Fibroblast of lung (primary cell): ENCODE measurements at regions not wholly inside any gene's neighbourhood (a gene's known extent, or its start where the extent isn't known, plus 50 kb on each side); places are given as distances from the start of the nearest gene placed in this dataset.

Experiments
- DNase-seq, 2 donors: peaks; one replicate each; pipeline versions ENCODE4 v3.0.0 to v3.0.0-alpha.2; 2010; ENCODE audit warnings: low read depth in 2 of 2
- H2AFZ ChIP-seq: 2 replicates; pipeline ENCODE4 v1.5.1; 2012; ENCODE audit warnings: low read length, control low read depth, inconsistent platforms
- H3K27ac ChIP-seq: 2 replicates; pipeline ENCODE4 v1.5.1; 2011; ENCODE audit warnings: low read length, control low read depth; ENCODE audit not compliant: insufficient read depth
- H3K27me3 ChIP-seq: 2 replicates; pipeline ENCODE4 v1.5.1; 2011; ENCODE audit warnings: mild to moderate bottlenecking, low read length; ENCODE audit not compliant: control insufficient read depth, insufficient read depth
- H3K36me3 ChIP-seq: 2 replicates; pipeline ENCODE4 v1.5.1; 2011; ENCODE audit warnings: low read length; ENCODE audit not compliant: control insufficient read depth, insufficient read depth
- H3K4me1 ChIP-seq: 2 replicates; pipeline ENCODE4 v1.5.1; 2011; ENCODE audit warnings: low read length; ENCODE audit not compliant: control insufficient read depth, insufficient read depth; ENCODE audit errors: extremely low read depth
- H3K4me2 ChIP-seq: 2 replicates; pipeline ENCODE4 v1.5.1; 2011; ENCODE audit warnings: low read length, control low read depth; ENCODE audit not compliant: insufficient read depth; ENCODE audit errors: extremely low read depth
- H3K4me3 ChIP-seq, 4 experiments: fragments of 200-600 bp in 1 of 4; sonication (generic) in 1 of 4; replicated peaks in 1 of 4; 2 replicates each; pipeline ENCODE4 v1.5.1; 2011 to 2016; ENCODE audit warnings: low read length in 4 of 4, low read depth in 3 of 4, mild to moderate bottlenecking in 3 of 4, control low read depth in 2 of 4, inconsistent platforms in 1 of 4, mixed read lengths in 1 of 4; ENCODE audit not compliant: insufficient read depth in 1 of 4; ENCODE audit errors: control extremely low read depth in 1 of 4
- H3K79me2 ChIP-seq: 2 replicates; pipeline ENCODE4 v1.5.1; 2012; ENCODE audit warnings: mild to moderate bottlenecking, low read length, inconsistent platforms; ENCODE audit not compliant: control insufficient read depth, insufficient read depth
- H3K9ac ChIP-seq: 2 replicates; pipeline ENCODE4 v1.5.1; 2011; ENCODE audit warnings: mild to moderate bottlenecking, low read length, control low read depth; ENCODE audit not compliant: insufficient read depth
- H3K9me3 ChIP-seq: 2 replicates; pipeline ENCODE4 v1.5.1; 2012; ENCODE audit warnings: low read depth, low read length; ENCODE audit not compliant: control insufficient read depth, insufficient read depth
- H4K20me1 ChIP-seq: 2 replicates; pipeline ENCODE4 v1.5.1; 2011; ENCODE audit warnings: low read length; ENCODE audit not compliant: control insufficient read depth, insufficient read depth; ENCODE audit errors: extremely low read depth
- EZH2 ChIP-seq: IDR thresholded peaks from 2 replicates; pipeline ENCODE4 v1.5.1; 2012; ENCODE audit warnings: low read length, control low read depth, mild to moderate bottlenecking; ENCODE audit errors: missing control alignments
- TF ChIP-seq, protein P1 (sequence below), 2 donors: IDR thresholded peaks in 1 of 2; conservative IDR thresholded peaks in 1 of 2; 1 replicate in 1 of 2; 2 replicates in 1 of 2; pipeline ENCODE4 v1.5.1; 2011 to 2012; ENCODE audit warnings: low read length in 2 of 2, control low read depth in 1 of 2, inconsistent platforms in 1 of 2, low read depth in 1 of 2, mild to moderate bottlenecking in 1 of 2

DNA sequence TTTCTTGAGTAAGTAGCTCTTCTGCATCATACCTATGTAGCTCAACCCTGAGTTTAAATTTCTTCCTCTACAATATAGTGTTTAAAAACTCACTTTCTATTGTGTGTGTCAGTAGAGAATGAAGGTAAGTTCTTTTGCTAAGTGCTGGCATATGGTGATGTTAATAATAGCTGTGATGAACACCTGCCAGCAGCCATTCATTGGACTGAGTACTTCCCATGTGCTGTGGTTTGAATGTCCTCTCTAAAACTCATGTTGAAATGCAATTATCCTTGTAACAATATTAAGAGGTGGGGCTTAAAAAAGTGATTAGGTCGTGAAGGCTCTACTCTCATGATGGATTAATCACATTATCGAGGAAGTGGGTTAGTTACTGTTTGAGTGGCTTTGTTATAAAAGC, 645.2 kb upstream of the RGMB start:
- Histone ChIP-seq H3K9ac (no peak overlapping the region), H2AFZ (no peak overlapping the region), H3K27me3 (no peaks in the 10 kb centered on the region), H3K4me2 (no peak overlapping the region), H3K4me3 (no peak overlapping the region), H3K9me3 (no peaks in the 10 kb centered on the region), H3K27ac (no peak overlapping the region), H3K79me2 (no peaks in the 10 kb centered on the region), H3K36me3 (no peaks in the 10 kb centered on the region), H4K20me1 (no peaks in the 10 kb centered on the region), H3K4me1 (no peaks in the 10 kb centered on the region)
- no peak for DNase-seq
- no peak for TF ChIP-seq EZH2
- TF ChIP-seq, protein P1, sequence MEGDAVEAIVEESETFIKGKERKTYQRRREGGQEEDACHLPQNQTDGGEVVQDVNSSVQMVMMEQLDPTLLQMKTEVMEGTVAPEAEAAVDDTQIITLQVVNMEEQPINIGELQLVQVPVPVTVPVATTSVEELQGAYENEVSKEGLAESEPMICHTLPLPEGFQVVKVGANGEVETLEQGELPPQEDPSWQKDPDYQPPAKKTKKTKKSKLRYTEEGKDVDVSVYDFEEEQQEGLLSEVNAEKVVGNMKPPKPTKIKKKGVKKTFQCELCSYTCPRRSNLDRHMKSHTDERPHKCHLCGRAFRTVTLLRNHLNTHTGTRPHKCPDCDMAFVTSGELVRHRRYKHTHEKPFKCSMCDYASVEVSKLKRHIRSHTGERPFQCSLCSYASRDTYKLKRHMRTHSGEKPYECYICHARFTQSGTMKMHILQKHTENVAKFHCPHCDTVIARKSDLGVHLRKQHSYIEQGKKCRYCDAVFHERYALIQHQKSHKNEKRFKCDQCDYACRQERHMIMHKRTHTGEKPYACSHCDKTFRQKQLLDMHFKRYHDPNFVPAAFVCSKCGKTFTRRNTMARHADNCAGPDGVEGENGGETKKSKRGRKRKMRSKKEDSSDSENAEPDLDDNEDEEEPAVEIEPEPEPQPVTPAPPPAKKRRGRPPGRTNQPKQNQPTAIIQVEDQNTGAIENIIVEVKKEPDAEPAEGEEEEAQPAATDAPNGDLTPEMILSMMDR (conservative IDR thresholded peaks at IDR 0.05 in 1 of 2, IDR thresholded peaks at IDR 0.05 in 1 of 2; ENCODE audit: low read depth in 1 of 2, low read length in 2 of 2), result no peak

DNA sequence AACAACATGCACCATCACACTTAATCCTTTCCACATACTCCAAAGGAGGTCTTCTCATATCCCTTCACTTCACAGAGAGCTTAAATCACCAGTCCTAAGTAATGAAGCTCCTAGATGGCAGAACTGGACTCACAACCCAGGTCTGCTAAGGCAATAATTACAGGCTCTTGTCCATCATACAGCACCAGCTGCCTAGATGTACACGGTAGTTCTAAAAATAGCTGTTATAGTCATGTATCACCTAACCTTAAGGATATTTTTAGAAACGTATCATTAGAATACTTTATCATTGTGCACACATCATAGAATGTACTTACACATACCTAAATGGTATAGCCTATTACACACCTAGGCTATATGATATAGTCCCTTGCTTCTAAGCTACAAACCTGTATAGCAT, 644.6 kb upstream of the RGMB start:
- H2AFZ ChIP-seq, result no peak overlapping the region
- no peaks in the 10 kb centered on the region for H3K36me3 ChIP-seq
- H3K79me2 ChIP-seq, result no peaks in the 10 kb centered on the region
- H4K20me1 ChIP-seq, result no peaks in the 10 kb centered on the region
- no peak overlapping the region for H3K4me3 ChIP-seq
- no peak overlapping the region for H3K9ac ChIP-seq
- no peaks in the 10 kb centered on the region for H3K27me3 ChIP-seq
- no peaks in the 10 kb centered on the region for H3K9me3 ChIP-seq
- no peak for DNase-seq
- H3K27ac ChIP-seq, result no peak overlapping the region
- no peak overlapping the region for H3K4me2 ChIP-seq
- TF ChIP-seq, protein P1 (conservative IDR thresholded peaks at IDR 0.05 in 1 of 2, IDR thresholded peaks at IDR 0.05 in 1 of 2; ENCODE audit: low read depth in 1 of 2, low read length in 2 of 2), result no peak
- TF ChIP-seq EZH2, result no peak
- no peaks in the 10 kb centered on the region for H3K4me1 ChIP-seq

DNA sequence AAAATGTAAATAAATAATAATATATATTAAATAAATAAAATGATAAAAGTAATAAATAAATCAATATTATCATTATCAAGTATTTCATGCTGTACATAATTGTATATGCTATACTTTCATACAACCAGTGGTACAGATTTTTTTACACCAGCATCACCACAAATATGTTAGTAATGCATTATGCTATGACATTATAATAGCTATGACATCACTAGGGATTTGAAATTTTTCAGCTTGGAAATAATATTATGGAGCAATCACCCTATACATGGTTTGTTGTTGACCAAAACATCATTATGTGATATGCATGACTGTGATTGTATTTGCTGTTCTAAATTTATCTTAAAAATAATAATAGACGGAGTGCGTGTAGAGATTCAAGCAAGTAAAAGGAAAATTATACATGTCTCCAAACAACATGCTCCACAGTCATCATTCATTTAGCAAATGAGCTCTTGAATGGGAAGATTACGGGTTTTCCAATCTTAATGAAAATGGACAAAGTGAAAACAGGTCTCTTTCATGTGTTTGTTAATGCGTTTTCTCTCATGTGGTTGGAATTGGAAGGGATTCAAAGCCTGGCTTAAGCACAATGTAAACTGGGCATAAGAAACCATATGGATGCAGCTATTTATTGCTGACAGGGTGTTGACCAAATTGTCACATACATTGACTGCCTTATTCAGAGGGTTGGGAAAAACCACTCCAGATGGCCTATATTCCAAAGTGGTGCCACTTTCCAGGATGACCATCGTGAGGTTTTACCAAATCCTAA, 643.0 kb upstream of the RGMB start:
- DNase-seq, result peak in 1 of 2 donors; percentile 49
- no peaks in the 10 kb centered on the region for H3K36me3 ChIP-seq
- no peaks in the 10 kb centered on the region for H3K9me3 ChIP-seq
- no peaks in the 10 kb centered on the region for H4K20me1 ChIP-seq
- H3K27me3 ChIP-seq, result no peaks in the 10 kb centered on the region
- TF ChIP-seq, protein P1 (conservative IDR thresholded peaks at IDR 0.05 in 1 of 2, IDR thresholded peaks at IDR 0.05 in 1 of 2; ENCODE audit: low read depth in 1 of 2, low read length in 2 of 2), result no peak
- no peak for TF ChIP-seq EZH2
- H3K4me3 ChIP-seq, result no peak overlapping the region
- H3K9ac ChIP-seq, result no peak overlapping the region
- H3K27ac ChIP-seq, result no peak overlapping the region
- H3K4me1 ChIP-seq, result no peaks in the 10 kb centered on the region
- H3K4me2 ChIP-seq, result no peak overlapping the region
- H2AFZ ChIP-seq, result no peak overlapping the region
- no peaks in the 10 kb centered on the region for H3K79me2 ChIP-seq
